Endodermal cell (in vitro differentiated cells): ENCODE measurements at regions not wholly inside any gene's neighbourhood (a gene's known extent, or its start where the extent isn't known, plus 50 kb on each side); places are given as distances from the start of the nearest gene placed in this dataset.

ENCODE experiments used
- DNase-seq: peaks from one replicate; pipeline ENCODE4 v3.0.0-alpha.2; 2017
- H3K27ac ChIP-seq: 2 replicates; pipeline ENCODE4 v1.5.1; 2013; ENCODE audit warnings: mild to moderate bottlenecking, low read depth, low read length, moderate library complexity
- H3K27me3 ChIP-seq: 2 replicates; pipeline ENCODE4 v1.6.1; 2013; ENCODE audit warnings: mild to moderate bottlenecking, low read length, moderate library complexity; ENCODE audit not compliant: insufficient read depth, control insufficient read depth, poor library complexity, severe bottlenecking
- H3K36me3 ChIP-seq: 2 replicates; pipeline ENCODE4 v1.7.0; 2013; ENCODE audit warnings: mild to moderate bottlenecking, low read length, moderate library complexity; ENCODE audit not compliant: control insufficient read depth, insufficient read depth
- H3K4me1 ChIP-seq: one replicate; pipeline ENCODE4 v1.7.0; 2013; ENCODE audit warnings: low read length; ENCODE audit not compliant: control insufficient read depth, insufficient read depth
- H3K4me3 ChIP-seq: 2 replicates; pipeline ENCODE4 v1.5.1; 2013; ENCODE audit warnings: mild to moderate bottlenecking, low read length, moderate library complexity
- H3K9ac ChIP-seq: 2 replicates; pipeline ENCODE4 v1.6.1; 2013; ENCODE audit warnings: mild to moderate bottlenecking, low read length, moderate library complexity; ENCODE audit not compliant: poor library complexity, severe bottlenecking; ENCODE audit errors: extremely low read depth
- H3K9me3 ChIP-seq: 2 replicates; pipeline ENCODE4 v1.6.1; 2013; ENCODE audit warnings: mild to moderate bottlenecking, low read length, moderate library complexity; ENCODE audit not compliant: control insufficient read depth
- H3K27ac Mint-ChIP-seq: 2 replicates; pipeline ENCODE4 v1.8.0; 2020; ENCODE audit warnings: mixed read lengths
- H3K27me3 Mint-ChIP-seq: 2 replicates; pipeline ENCODE4 v1.8.0; 2021; ENCODE audit warnings: mild to moderate bottlenecking, mixed read lengths; ENCODE audit not compliant: insufficient read depth
- H3K36me3 Mint-ChIP-seq: 2 replicates; pipeline ENCODE4 v1.8.0; 2020; ENCODE audit warnings: low read depth, mixed read lengths
- H3K4me1 Mint-ChIP-seq: 2 replicates; pipeline ENCODE4 v1.8.0; 2020; ENCODE audit warnings: mixed read lengths
- H3K4me3 Mint-ChIP-seq: 2 replicates; pipeline ENCODE4 v1.8.0; 2020; ENCODE audit warnings: mild to moderate bottlenecking, moderate library complexity, mixed read lengths
- H3K9me3 Mint-ChIP-seq: 2 replicates; pipeline ENCODE4 v1.8.0; 2020; ENCODE audit warnings: mild to moderate bottlenecking, mixed read lengths
- CTCF ChIP-seq: fragments of 200-600 bp; sonication (generic); conservative IDR thresholded peaks from 2 replicates; pipeline ENCODE4 v1.5.0; 2021; ENCODE audit warnings: antibody characterized with exemption, mild to moderate bottlenecking
- WGBS, 2 experiments: methylation state at CpG; one replicate each; pipeline versions ENCODE4 v1.1.5 to v1.1.7; 2013; ENCODE audit warnings: missing lambda C conversion rate in 2 of 2, mixed read lengths in 1 of 2; ENCODE audit not compliant: insufficient coverage in 1 of 2, insufficient read length in 1 of 2; 5-methylcytosine and 5-hydroxymethylcytosine counted together

GRCh38 chr14:101402936-101403660 lies 158.2 kb upstream of the DIO3 start:
- no peak overlapping the region for H3K4me3 Mint-ChIP-seq
- Histone ChIP-seq H3K4me3 (no peak overlapping the region), H3K9ac (no peak overlapping the region), H3K36me3 (no peaks in the 10 kb centered on the region), H3K27ac (no peak overlapping the region), H3K4me1 (peaks cover 4% of the 10 kb centered on the region), H3K27me3 (no peaks in the 10 kb centered on the region), H3K9me3 (no peaks in the 10 kb centered on the region)
- H3K36me3 Mint-ChIP-seq, result no peaks in the 10 kb centered on the region
- no peaks in the 10 kb centered on the region for H3K9me3 Mint-ChIP-seq
- WGBS, 2 experiments, result 93 to 98% methylated on average over 17 to 23 of the region's 23 CpGs
- no peak for DNase-seq
- TF ChIP-seq CTCF, result no peak
- peaks cover 7% of the 10 kb centered on the region for H3K27me3 Mint-ChIP-seq
- peaks cover 16% of the 10 kb centered on the region for H3K4me1 Mint-ChIP-seq
- no peak overlapping the region for H3K27ac Mint-ChIP-seq

GRCh38 chr14:101404426-101405170 lies 156.7 kb upstream of the DIO3 start:
- no peaks in the 10 kb centered on the region for H3K27me3 ChIP-seq
- no peaks in the 10 kb centered on the region for H3K9me3 ChIP-seq
- H3K4me3 ChIP-seq, result no peak overlapping the region
- no peak overlapping the region for H3K27ac Mint-ChIP-seq
- no peaks in the 10 kb centered on the region for H3K36me3 ChIP-seq
- H3K27ac ChIP-seq, result no peak overlapping the region
- no peaks in the 10 kb centered on the region for H3K9me3 Mint-ChIP-seq
- no peaks in the 10 kb centered on the region for H3K36me3 Mint-ChIP-seq
- H3K9ac ChIP-seq, result no peak overlapping the region
- DNase-seq, result peak; percentile 77
- WGBS, 2 experiments, result 83 to 84% methylated on average over 9 to 11 of the region's 11 CpGs
- no peak overlapping the region for H3K4me3 Mint-ChIP-seq
- peaks cover 8% of the 10 kb centered on the region for H3K27me3 Mint-ChIP-seq
- peak; percentile 64 for TF ChIP-seq CTCF
- H3K4me1 ChIP-seq, result peaks cover 4% of the 10 kb centered on the region
- peaks cover 16% of the 10 kb centered on the region for H3K4me1 Mint-ChIP-seq

GRCh38 chr14:101405171-101405883 lies 156.0 kb upstream of the DIO3 start:
- no peak overlapping the region for H3K27ac ChIP-seq
- Mint-ChIP-seq H3K9me3 (no peaks in the 10 kb centered on the region), H3K36me3 (no peaks in the 10 kb centered on the region), H3K4me3 (no peak overlapping the region), H3K27ac (no peak overlapping the region), H3K4me1 (peaks cover 18% of the 10 kb centered on the region), H3K27me3 (peaks cover 8% of the 10 kb centered on the region)
- no peaks in the 10 kb centered on the region for H3K36me3 ChIP-seq
- TF ChIP-seq CTCF, result no peak
- H3K9me3 ChIP-seq, result no peaks in the 10 kb centered on the region
- H3K4me3 ChIP-seq, result no peak overlapping the region
- WGBS, 2 experiments, result 96% methylated on average over 11 to 12 of the region's 12 CpGs
- H3K9ac ChIP-seq, result no peak overlapping the region
- H3K27me3 ChIP-seq, result no peaks in the 10 kb centered on the region
- DNase-seq, result no peak
- peaks cover under 1% of the 10 kb centered on the region for H3K4me1 ChIP-seq
